Suprapubic skin (tissue), 4 donors: ENCODE measurements at regions not wholly inside any gene's neighbourhood (a gene's known extent, or its start where the extent isn't known, plus 50 kb on each side); places are given as distances from the start of the nearest gene placed in this dataset.

Experiments
- CTCF ChIP-seq, 2 donors: fragments of 200-600 bp in 1 of 2; fragments of 450-650 bp in 1 of 2; sonication (generic) in 1 of 2; IDR thresholded peaks; one replicate each; pipeline ENCODE4 v1.5.1; 2016 to 2019; ENCODE audit warnings: antibody characterized with exemption in 2 of 2, mild to moderate bottlenecking in 1 of 2, moderate library complexity in 1 of 2
- EP300 ChIP-seq: sonication (generic); formaldehyde crosslinking; IDR thresholded peaks from one replicate; pipeline ENCODE4 v1.6.1; 2017; ENCODE audit warnings: antibody characterized with exemption
- POLR2A ChIP-seq, 2 donors: fragments of 450-650 bp; IDR thresholded peaks; one replicate each; pipeline ENCODE4 v1.6.1; 2017; ENCODE audit warnings: antibody characterized with exemption in 2 of 2, mild to moderate bottlenecking in 2 of 2, moderate library complexity in 2 of 2
- POLR2AphosphoS5 ChIP-seq, 3 donors: sonication (generic); formaldehyde crosslinking; IDR thresholded peaks; one replicate each; pipeline ENCODE4 v1.6.1; 2017; ENCODE audit warnings: antibody characterized with exemption in 3 of 3

GRCh38 chr5:110275878-110276277 lies 450.6 kb downstream of the TMEM232 start:
- no peak for TF ChIP-seq EP300
- no peak for TF ChIP-seq CTCF (IDR thresholded peaks at IDR 0.05)
- TF ChIP-seq POLR2AphosphoS5 (IDR thresholded peaks at IDR 0.05) = no peak
- TF ChIP-seq POLR2A (IDR thresholded peaks at IDR 0.05) = no peak
